Suprapubic skin (tissue), 4 donors: ENCODE measurements at regions not wholly inside any gene's neighbourhood (a gene's known extent, or its start where the extent isn't known, plus 50 kb on each side); places are given as distances from the start of the nearest gene placed in this dataset.

Source experiments
- EP300 ChIP-seq: sonication (generic); formaldehyde crosslinking; IDR thresholded peaks from one replicate; pipeline ENCODE4 v1.6.1; 2017; ENCODE audit warnings: antibody characterized with exemption
- POLR2A ChIP-seq, 2 donors: fragments of 450-650 bp; IDR thresholded peaks; one replicate each; pipeline ENCODE4 v1.6.1; 2017; ENCODE audit warnings: antibody characterized with exemption in 2 of 2, mild to moderate bottlenecking in 2 of 2, moderate library complexity in 2 of 2
- POLR2AphosphoS5 ChIP-seq, 3 donors: sonication (generic); formaldehyde crosslinking; IDR thresholded peaks; one replicate each; pipeline ENCODE4 v1.6.1; 2017; ENCODE audit warnings: antibody characterized with exemption in 3 of 3
- TF ChIP-seq, protein P1 (sequence below), 2 donors: fragments of 200-600 bp in 1 of 2; fragments of 450-650 bp in 1 of 2; sonication (generic) in 1 of 2; IDR thresholded peaks; one replicate each; pipeline ENCODE4 v1.5.1; 2016 to 2019; ENCODE audit warnings: antibody characterized with exemption in 2 of 2, mild to moderate bottlenecking in 1 of 2, moderate library complexity in 1 of 2

DNA sequence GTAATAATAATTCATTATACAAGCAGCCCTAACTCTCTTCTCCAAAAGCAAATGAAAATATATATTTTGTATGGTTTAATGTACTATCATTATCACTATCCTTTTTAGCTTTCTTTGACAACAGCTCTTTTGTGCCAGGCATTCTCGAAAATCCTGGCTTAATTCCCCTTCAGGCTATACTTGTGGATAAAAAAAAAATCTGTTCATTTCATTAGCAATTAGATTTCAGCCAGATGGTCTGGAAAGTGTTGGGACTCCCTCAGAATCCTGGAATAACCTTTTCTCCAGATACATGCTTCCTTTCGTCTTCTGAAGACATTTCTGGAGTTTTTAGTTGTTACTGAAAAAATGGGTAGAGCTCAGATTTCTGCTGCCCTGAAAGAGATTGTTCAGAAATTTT, 83.4 kb upstream of the PLPPR4 start:
- no peak for TF ChIP-seq POLR2A (IDR thresholded peaks at IDR 0.05)
- TF ChIP-seq, protein P1, sequence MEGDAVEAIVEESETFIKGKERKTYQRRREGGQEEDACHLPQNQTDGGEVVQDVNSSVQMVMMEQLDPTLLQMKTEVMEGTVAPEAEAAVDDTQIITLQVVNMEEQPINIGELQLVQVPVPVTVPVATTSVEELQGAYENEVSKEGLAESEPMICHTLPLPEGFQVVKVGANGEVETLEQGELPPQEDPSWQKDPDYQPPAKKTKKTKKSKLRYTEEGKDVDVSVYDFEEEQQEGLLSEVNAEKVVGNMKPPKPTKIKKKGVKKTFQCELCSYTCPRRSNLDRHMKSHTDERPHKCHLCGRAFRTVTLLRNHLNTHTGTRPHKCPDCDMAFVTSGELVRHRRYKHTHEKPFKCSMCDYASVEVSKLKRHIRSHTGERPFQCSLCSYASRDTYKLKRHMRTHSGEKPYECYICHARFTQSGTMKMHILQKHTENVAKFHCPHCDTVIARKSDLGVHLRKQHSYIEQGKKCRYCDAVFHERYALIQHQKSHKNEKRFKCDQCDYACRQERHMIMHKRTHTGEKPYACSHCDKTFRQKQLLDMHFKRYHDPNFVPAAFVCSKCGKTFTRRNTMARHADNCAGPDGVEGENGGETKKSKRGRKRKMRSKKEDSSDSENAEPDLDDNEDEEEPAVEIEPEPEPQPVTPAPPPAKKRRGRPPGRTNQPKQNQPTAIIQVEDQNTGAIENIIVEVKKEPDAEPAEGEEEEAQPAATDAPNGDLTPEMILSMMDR (IDR thresholded peaks at IDR 0.05) = no peak
- no peak for TF ChIP-seq EP300
- no peak for TF ChIP-seq POLR2AphosphoS5 (IDR thresholded peaks at IDR 0.05)
